GM10248 (cell line): ENCODE measurements at regions not wholly inside any gene's neighbourhood (a gene's known extent, or its start where the extent isn't known, plus 50 kb on each side); places are given as distances from the start of the nearest gene placed in this dataset.

Experiments used
- CTCF ChIA-PET: fragments of 300-600 bp; sonication (Branson Sonifier 250); formaldehyde crosslinking; extraction: SDS; loops from one replicate; lab custom pipeline; 2021; ENCODE audit warnings: antibody characterized with exemption; lab: Yijun Ruan, JAX
- POLR2A ChIA-PET: fragments of 350-650 bp; sonication (Branson Sonifier 250); formaldehyde crosslinking; extraction: SDS; loops from one replicate; lab custom pipeline; 2020; ENCODE audit warnings: antibody characterized with exemption; lab: Yijun Ruan, JAX
- DNase-seq: peaks from one replicate; pipeline ENCODE4 v3.0.0; 2012; ENCODE audit errors: extremely low spot score
- TF ChIP-seq, protein P1 (sequence below): IDR thresholded peaks from 2 replicates; pipeline ENCODE4 v1.5.1; 2012; ENCODE audit warnings: mild to moderate bottlenecking, low read depth; ENCODE audit errors: extremely low read depth, missing control alignments, control extremely low read depth

DNA sequence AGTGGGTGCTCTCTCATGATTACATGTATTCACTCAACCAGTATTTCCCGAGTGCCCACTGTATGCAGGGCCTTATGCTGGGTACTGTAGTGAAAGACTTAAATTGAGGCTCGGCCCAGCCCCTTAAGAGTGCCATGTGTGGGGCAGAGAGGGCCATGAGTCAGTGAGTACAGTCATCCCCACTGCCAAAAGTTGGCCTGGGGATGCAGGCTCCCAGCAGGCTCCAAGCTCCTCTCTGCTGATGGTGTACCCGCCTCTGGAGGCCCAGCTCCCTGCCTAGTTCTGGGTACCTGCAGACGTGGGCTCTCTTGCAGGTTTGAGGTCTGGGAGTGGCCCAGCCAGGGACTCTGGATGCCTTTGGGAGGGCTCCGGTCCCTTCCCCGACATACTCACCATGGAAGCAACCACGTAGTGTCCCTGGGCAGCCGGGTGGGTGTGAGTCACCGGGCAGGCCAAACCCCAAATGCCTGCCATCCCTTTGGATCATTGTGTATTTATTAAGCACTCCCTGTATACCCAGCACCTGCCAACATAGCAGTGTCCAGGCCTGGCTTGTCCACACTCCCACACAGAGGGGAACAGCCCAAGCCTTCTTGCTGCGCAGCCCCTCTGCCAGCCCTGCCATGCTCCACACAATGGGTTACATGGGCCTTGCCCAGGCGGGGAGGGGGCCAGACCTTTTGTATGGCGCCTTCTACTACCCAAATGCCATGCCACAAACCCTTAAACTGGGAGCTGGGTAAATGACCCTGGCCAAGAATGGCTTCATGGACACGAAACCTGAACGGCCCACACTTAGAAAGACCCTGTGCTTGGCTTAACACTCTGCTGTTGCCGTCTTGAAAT lies 153.6 kb downstream of the VEGFA start:
- POLR2A ChIA-PET, result no interaction called here
- TF ChIP-seq, protein P1, sequence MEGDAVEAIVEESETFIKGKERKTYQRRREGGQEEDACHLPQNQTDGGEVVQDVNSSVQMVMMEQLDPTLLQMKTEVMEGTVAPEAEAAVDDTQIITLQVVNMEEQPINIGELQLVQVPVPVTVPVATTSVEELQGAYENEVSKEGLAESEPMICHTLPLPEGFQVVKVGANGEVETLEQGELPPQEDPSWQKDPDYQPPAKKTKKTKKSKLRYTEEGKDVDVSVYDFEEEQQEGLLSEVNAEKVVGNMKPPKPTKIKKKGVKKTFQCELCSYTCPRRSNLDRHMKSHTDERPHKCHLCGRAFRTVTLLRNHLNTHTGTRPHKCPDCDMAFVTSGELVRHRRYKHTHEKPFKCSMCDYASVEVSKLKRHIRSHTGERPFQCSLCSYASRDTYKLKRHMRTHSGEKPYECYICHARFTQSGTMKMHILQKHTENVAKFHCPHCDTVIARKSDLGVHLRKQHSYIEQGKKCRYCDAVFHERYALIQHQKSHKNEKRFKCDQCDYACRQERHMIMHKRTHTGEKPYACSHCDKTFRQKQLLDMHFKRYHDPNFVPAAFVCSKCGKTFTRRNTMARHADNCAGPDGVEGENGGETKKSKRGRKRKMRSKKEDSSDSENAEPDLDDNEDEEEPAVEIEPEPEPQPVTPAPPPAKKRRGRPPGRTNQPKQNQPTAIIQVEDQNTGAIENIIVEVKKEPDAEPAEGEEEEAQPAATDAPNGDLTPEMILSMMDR, result no peak
- CTCF ChIA-PET, result interaction anchor here (0.7 to 1.1 kb wide), 2 partner anchors 12 to 68 kb away, joined by 3 read pairs; no protein-coding TSS in a partner anchor
- no peak for DNase-seq

DNA sequence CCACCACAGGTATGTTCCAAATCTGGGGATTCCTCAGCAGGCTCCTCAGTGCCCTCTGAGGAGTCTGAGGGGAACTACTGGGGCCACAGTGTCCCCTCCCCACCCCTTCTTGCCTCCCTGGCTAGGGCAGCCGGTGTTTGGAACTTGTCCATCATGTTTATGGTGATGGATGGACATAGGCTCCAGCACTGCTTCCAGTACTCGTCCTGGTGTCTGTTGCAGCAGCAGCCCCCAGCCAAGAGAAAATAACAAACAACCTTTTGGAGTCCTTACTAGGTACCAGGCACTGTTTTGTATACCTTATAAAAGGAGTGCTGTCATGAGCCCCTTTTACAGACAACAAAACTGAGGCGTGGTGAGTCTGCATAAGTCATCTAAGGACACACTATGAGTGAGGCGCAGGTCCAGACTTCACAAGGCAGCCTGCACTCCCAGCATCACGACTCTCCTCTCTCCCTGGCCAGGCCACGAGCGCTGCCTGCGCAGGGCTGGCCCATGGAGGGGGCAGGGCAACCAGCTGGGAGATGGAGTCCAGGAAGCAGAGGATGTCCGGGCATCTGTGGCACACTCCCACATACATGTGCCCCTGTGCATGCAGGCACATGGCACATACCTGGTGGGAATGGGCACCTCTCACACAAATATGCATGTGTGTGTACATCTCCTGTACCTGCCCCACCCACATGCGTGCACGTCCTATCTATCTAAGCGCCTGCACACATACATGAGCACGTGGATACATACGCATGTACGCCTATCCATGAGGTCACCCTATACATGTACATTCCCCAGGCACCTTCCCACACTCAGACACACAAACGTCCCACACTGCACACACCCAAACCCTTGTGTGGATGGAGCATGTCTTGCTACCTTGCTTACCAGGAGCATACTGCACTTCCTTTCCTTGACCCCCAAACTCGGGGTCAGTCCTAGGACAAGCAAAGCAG lies 152.7 kb downstream of the VEGFA start:
- DNase-seq, result no peak
- CTCF ChIA-PET, result no interaction called here
- TF ChIP-seq, protein P1, result no peak
- POLR2A ChIA-PET, result no interaction called here

DNA sequence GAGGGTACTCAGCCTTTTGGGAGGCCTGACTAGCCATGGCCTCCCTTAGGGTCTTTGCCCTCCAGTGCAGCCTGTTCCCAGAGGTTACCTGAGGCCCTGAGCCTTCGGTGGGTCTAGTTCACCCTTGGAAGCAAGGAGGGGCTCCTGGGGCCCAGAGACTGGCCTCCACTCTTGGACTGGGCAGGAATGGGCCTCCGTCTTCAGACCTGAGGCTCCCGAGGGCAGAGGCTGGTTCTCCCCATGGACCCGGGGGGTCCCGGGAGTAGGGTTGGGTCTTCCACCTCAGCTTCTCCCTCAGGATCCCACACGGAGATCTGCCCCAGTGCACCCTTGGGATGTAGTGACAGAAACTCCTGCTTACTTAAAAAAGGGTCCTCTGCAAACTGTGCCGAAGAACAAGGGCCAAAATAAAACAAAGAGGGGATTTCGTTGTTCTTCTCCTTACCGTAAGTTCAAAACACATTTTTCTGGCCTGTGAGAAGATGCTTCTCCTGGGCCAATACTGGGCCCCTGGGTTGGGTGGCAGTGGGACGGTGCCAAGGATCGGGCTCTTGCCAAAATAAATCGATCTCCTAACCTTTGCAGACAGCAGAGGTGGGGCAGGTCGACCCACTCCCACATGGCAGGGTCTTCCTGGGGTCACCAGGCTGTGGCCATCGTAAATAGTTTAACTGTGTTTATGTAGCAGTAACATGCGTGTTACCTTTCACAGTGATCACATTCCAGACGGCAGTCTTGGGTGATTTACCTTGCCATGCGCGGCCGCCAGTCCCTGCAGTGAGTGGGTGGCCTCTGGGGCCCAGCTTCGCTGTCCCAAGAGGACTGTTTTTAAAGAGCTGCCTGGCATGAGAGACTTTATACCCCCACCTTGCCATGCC lies 151.8 kb downstream of the VEGFA start:
- no peak for DNase-seq
- ChIA-PET CTCF (no interaction called here), POLR2A (no interaction called here)
- TF ChIP-seq, protein P1, result no peak

GRCh38 chr6:43921039-43921438 lies 151.0 kb downstream of the VEGFA start:
- POLR2A ChIA-PET, result no interaction called here

GRCh38 chr6:43919774-43920173 lies 149.8 kb downstream of the VEGFA start:
- DNase-seq, result no peak
- TF ChIP-seq, protein P1, result no peak
- POLR2A ChIA-PET, result no interaction called here
- CTCF ChIA-PET, result interaction anchor here (1.4 kb wide), 1 partner anchor 22 kb away, joined by 3 read pairs; no protein-coding TSS in a partner anchor

More at GRCh38 chr6:43921039-43921438, 151.0 kb downstream of the VEGFA start:
- CTCF ChIA-PET, result interaction anchor here (1.4 kb wide), 1 partner anchor 23 kb away, joined by 3 read pairs; no protein-coding TSS in a partner anchor
- no peak for DNase-seq
- TF ChIP-seq, protein P1, result no peak
